ENCODE measurements at regions not wholly inside any gene's neighbourhood (a gene's known extent, or its start where the extent isn't known, plus 50 kb on each side); places are given as distances from the start of the nearest gene placed in this dataset.
"Not testable (repeated sequence)": the region's sequence is repeated elsewhere in the genome, so short reads cannot be mapped to it uniquely, and the experiment has no call there.

GRCh38 chr14:40119765-40120164, 687.5 kb upstream of the FBXO33 start:
- DNase-seq (ENCODE audit: low read depth) = no peak

GRCh38 chr14:40119321-40119720, 687.1 kb upstream of the FBXO33 start:
- no peak for DNase-seq (ENCODE audit: low read depth)

GRCh38 chr14:40115583-40115982, 683.4 kb upstream of the FBXO33 start:
- DNase-seq (ENCODE audit: low read depth) = no peak

- DNase-seq (ENCODE audit: low read depth) = no peak
Measured at GRCh38 chr14:40113671-40114070, 681.4 kb upstream of the FBXO33 start.

- no peak for DNase-seq (ENCODE audit: low read depth)
Measured at GRCh38 chr14:40100544-40101196, 668.4 kb upstream of the FBXO33 start.

GRCh38 chr14:40099316-40099715, 667.1 kb upstream of the FBXO33 start:
- DNase-seq (ENCODE audit: low read depth) = no peak

- DNase-seq (ENCODE audit: low read depth) = no peak
Measured at GRCh38 chr14:40098468-40098867, 666.2 kb upstream of the FBXO33 start.

GRCh38 chr14:40096968-40097367, 664.7 kb upstream of the FBXO33 start:
- DNase-seq (ENCODE audit: low read depth) = no peak

GRCh38 chr14:40093800-40094199, 661.6 kb upstream of the FBXO33 start:
- DNase-seq (ENCODE audit: low read depth) = no peak

GRCh38 chr14:40074169-40074568, 641.9 kb upstream of the FBXO33 start:
- DNase-seq (ENCODE audit: low read depth) = no peak

GRCh38 chr14:40072175-40072574, 639.9 kb upstream of the FBXO33 start:
- no peak for DNase-seq (ENCODE audit: low read depth)

- DNase-seq (ENCODE audit: low read depth) = no peak
Measured at GRCh38 chr14:40058901-40059897, 627.0 kb upstream of the FBXO33 start.

GRCh38 chr14:40053416-40053815, 621.2 kb upstream of the FBXO33 start:
- DNase-seq (ENCODE audit: low read depth) = no peak

- DNase-seq (ENCODE audit: low read depth) = no peak
Measured at GRCh38 chr14:40028991-40029390, 596.8 kb upstream of the FBXO33 start.

- DNase-seq (ENCODE audit: low read depth) = no peak
Measured at GRCh38 chr14:40025101-40025500, 592.9 kb upstream of the FBXO33 start.

GRCh38 chr14:40010961-40011360, 578.7 kb upstream of the FBXO33 start:
- DNase-seq (ENCODE audit: low read depth) = no peak

GRCh38 chr14:40009771-40010170, 577.5 kb upstream of the FBXO33 start:
- DNase-seq (ENCODE audit: low read depth) = no peak

- not testable (repeated sequence) for DNase-seq (ENCODE audit: low read depth)
Measured at GRCh38 chr14:40008345-40008744, 576.1 kb upstream of the FBXO33 start.

GRCh38 chr14:40004871-40005500, 572.8 kb upstream of the FBXO33 start:
- no peak for DNase-seq (ENCODE audit: low read depth)

- DNase-seq (ENCODE audit: low read depth) = no peak
Measured at GRCh38 chr14:40003773-40004172, 571.5 kb upstream of the FBXO33 start.

GRCh38 chr14:39998854-39999253, 566.6 kb upstream of the FBXO33 start:
- no peak for DNase-seq (ENCODE audit: low read depth)

GRCh38 chr14:39998114-39998513, 565.9 kb upstream of the FBXO33 start:
- DNase-seq (ENCODE audit: low read depth) = no peak

GRCh38 chr14:39991041-39991440, 558.8 kb upstream of the FBXO33 start:
- DNase-seq (ENCODE audit: low read depth) = no peak

Data from HS-27A (cell line).